ENCODE measurements at regions not wholly inside any gene's neighbourhood (a gene's known extent, or its start where the extent isn't known, plus 50 kb on each side); places are given as distances from the start of the nearest gene placed in this dataset.

DNA sequence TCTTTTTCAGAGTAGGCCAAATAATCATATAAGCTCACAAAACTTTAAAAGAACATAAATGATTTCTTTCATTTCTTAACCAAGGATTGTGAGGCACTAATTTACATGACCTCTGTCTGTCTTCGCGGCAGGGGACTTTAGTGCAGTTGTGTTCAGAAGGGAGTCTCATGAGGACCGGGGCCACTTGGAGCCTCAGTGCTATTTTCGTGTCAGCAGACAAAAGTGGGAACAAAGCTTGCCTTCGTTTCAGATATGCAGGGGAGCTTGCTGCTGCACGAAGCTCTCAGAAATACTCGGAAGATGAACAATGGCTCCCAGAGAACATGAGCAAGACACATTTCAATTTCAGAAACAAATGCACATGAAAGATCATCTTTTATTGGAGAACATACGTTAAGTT, 497.0 kb downstream of the CDH26 start:
- DNase-seq: no peak

GRCh38 chr20:60459212-60459611, 501.0 kb downstream of the CDH26 start:
- no peak for DNase-seq

DNA sequence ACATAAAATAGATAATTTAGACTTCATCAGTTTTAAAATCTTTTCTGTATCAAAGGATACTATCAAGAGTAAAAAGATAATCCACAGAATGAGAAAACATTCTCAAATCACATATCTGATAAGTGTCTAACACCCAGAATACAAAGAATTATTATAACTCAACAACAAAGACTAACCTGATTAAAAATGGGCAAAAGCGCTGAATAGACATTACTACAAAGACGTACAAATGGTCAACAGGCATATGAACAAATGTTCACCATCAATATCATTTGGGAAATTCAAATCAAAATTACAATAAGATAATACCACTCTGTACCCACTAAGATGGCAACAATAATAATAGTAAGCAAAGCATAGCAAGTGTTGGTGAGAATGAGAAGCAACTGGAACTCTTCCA, 503.8 kb downstream of the CDH26 start:
- no peak for DNase-seq

GRCh38 chr20:60463798-60464197, 505.6 kb downstream of the CDH26 start:
- DNase-seq: no peak

- DNase-seq: no peak
Measured at GRCh38 chr20:60465439-60465838, 507.2 kb downstream of the CDH26 start.

DNA sequence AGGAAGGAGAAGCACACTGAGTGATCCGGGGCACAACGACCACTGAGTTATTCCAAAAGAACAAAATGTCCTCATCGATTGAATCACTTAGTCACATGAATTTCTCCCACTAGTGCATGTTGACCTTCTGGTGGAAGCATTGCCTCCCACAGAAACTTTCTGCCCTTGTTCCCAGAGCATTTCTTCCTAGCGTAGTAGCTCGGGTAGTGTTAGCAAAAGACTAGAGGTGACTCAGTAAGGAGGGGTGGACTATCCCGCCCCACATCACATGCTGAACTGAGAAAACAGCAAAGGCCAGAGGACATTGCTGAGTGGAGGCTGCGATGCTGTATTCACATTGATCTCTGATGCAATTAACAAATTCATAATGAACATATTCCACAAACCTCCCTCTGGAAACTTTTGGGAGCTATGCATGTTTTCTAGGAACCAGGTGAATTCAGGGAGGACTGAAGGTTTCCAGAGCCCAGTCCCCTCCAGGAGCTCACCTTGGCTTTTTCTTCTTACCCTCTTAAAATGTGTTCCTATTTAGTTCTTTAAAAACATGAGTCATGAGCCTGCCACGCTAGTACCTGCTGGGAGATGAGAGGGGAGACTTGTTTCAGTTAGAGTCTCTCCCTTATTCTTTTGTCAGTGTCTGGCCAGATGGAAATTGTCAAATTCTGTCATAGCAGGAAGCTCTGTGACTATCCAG, 507.9 kb downstream of the CDH26 start:
- no peak for DNase-seq

- DNase-seq: no peak
Measured at GRCh38 chr20:60466687-60467022, 508.4 kb downstream of the CDH26 start.

GRCh38 chr20:60467078-60467477, 508.9 kb downstream of the CDH26 start:
- no peak for DNase-seq

DNA sequence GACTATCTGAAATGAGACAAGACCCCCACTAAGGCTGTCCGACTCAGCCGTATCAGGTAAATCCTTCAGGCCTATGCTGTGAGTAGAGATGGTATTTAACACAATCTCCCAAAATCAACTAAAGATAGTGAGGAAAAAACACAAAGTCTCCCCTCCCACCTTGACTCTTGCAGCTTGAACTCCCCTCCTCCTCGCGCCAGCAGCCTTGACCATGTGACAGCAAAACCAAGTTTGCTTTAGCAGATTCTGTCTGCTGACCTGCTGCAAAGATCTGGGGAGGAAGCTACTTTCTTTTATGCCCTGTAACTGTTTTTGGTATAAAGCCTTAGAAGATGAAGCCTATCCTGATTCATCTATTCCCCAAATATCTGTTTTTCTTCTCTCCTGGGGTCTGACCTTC, 509.5 kb downstream of the CDH26 start:
- no peak for DNase-seq

- DNase-seq: no peak
Measured at GRCh38 chr20:60469829-60470228, 511.6 kb downstream of the CDH26 start.

DNA sequence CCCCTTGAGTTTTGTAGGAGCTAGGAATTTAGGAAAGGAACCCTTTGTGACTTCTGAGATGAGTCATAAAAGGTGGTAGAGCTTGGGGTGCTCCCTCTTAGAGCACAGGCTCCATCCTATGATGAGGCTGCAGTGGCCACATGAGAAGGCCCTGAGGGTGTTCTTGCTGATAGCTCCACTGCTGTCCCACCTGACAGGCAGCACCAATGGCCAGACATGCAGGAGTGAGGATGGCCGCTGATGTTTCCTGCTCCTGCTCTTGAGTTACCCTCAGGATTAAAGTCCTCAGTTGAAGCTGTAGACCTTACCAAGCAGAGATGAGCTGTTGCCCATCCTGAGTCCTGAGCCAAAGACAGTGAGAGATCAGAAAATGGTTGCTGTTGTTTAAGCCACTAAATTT, 512.1 kb downstream of the CDH26 start:
- DNase-seq: no peak

DNA sequence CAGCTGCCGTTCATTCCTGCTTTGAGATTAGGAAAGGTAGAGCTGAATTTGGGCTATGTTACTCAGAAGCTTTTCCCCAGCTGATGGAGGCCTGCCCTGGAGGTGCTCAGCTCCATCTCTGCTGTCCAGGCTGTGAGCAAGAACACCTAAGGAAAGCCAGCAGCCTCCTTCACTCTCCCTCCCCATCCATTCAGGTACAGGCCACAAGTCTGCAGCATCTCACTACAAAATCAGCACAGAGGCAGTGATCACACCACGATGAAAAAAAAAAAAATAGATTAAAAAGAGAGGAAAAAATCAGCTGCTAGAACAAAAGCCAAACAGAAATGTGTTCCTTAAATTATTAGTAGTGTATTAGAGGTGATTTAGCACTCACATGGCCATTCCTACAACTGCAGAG, 515.0 kb downstream of the CDH26 start:
- DNase-seq: no peak

- no peak for DNase-seq
Measured at GRCh38 chr20:60474385-60474910, 516.2 kb downstream of the CDH26 start.

GRCh38 chr20:60476045-60476444, 517.8 kb downstream of the CDH26 start:
- DNase-seq: no peak

- DNase-seq: no peak
Measured at GRCh38 chr20:60477958-60478357, 519.7 kb downstream of the CDH26 start.

DNA sequence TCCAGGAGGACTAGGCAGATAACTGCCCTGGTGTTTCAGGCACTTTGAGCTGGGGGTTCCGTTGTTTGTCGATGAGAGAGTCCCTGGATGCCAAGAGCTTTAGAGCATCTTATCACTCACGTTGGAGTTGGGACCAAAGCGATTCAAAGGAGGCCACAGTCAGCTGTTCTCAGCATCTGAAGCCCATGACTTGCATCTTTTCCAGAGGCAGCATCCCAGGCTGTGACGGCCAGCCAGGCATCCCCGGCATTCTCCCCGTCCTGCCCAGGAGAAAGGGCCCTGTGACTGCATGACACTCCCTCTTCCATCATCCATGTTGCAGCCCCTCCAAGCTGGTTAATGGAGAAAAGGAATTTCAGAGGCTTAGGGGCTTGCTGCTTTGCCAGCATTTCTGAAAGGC, 520.3 kb downstream of the CDH26 start:
- DNase-seq: no peak

GRCh38 chr20:60480950-60481742, 522.9 kb downstream of the CDH26 start:
- DNase-seq: no peak

GRCh38 chr20:60481743-60482133, 523.5 kb downstream of the CDH26 start:
- no peak for DNase-seq

DNA sequence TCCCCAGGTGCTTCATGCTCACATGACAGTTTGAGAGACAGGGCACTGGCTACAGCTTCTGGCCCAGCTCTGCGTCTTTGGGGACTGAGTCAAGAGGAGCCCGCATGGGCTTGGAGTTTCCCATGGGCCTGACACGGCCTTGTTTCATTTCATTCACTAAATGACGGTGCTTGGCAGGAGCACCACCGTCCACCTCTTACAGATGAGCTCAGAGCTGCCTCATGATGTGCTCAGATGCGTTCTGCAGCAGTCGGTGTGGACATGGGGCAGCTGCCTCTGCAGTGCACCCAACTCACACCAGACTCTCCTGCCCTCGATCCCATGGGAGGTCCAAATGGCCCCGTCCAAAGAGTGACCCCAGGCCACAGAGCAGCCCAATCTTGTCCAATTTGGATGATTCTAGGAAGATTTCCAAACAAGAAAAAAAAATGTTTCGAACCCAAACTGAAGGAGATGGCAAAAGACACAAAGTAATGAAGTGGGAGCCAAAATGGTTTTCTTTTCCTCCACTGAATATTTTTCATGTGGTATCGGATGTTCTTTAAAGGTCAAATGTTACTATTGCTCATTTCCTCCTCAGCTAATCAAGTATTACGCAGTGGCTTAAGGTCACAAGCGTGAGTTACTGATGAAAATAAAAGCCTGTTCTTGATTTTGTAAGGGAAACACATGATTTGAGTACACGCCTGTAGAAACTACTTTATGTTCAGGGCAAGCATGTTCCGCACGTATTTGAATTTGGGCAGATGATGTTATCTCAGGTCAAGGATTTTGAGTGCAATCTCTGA, 524.2 kb downstream of the CDH26 start:
- no peak for DNase-seq

DNA sequence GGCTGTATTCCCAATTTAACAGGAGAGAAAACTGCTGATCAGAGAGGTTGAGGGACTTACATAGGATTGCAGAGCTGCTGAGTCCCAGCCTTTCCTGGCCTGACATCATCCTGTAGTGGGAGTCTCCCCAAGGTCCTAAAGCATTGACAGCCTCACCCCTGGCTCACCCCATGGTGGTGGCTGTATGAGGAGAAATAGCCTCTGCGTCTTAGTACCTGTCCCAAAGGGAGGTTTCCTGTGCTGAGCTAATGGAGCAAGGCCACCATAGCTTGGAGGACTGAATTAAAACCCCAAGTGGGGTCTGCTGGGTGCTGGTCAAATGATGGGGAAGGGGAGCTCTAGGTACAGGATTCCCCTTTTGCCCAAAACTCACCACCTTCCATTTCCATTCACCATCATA, 525.1 kb downstream of the CDH26 start:
- no peak for DNase-seq

DNA sequence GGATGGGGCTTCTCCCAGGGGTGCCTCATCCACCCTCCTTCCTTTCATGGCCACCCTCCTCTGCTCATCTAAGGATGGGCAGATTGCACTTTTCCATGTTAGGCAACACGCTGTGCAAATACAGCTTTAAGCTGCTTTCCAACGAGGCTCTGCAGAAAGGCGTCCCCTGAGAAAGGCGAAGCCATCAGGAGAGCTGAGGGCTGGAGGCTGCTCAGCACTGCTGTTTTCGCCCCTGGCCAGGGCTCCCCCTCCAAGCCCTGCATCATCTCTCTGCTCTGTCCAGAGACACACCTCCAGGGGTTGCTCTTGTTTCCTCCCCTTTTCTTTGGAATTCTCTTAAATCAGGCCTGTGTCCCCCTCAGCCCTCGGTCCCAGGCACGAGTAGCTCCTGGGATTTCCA, 526.1 kb downstream of the CDH26 start:
- DNase-seq: no peak

DNA sequence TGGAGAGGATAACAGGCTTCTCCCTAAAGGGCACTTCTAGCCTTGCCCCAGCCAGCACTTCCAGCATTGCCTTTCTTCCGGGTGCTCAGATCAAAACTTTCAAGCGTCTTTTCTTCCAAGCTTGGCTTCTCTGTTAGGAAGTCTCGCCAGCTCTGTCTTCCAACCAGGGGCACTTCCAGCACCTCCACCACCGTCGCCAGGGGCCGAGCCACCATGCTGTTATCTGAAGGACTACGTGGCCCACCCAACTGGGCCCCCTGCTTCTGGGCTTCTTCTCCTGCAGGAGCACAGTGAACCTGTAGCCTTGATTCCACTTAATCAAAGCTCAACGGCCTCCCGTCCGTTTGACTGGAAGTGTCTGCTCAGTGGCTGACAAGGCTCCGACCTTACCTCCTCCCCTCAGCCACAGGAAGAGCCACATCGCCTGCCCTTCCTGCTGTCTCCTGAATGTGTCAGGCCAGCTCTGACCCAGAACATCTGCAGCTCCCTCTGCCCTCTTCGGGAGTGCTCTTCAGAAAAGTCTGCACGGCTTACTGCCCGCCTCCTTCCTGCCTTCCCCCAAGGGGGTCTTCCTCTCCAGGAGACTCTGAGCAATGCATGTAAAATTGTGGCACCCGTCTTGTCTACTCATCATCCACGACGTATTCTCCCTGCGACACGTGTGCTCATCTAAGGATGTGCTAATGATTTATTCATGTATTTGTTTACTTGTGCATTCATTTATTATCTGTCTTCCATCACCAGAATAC, 527.0 kb downstream of the CDH26 start:
- DNase-seq: no peak

GRCh38 chr20:60486315-60486714, 528.1 kb downstream of the CDH26 start:
- DNase-seq: no peak

Data from NCI-H510A (cell line).